GM12878 (cell line): ENCODE measurements at regions not wholly inside any gene's neighbourhood (a gene's known extent, or its start where the extent isn't known, plus 50 kb on each side); places are given as distances from the start of the nearest gene placed in this dataset.

Experiments used
- ATAC-seq: fragments of 200-7000 bp; cut with Tn5 transposase; 3 replicates; pipeline ENCODE4 v1.9.1; 2020; ENCODE audit warnings: mild to moderate bottlenecking, moderate library complexity
- BruUV-seq: library from RNA; stranded (reverse); fragments of 400-500 nt; replicated peaks from 2 replicates; lab custom pipeline; 2021; lab: Mats Ljungman, UMichigan
- CTCF ChIA-PET: fragments of 300-600 bp; sonication (Branson Sonifier 250); formaldehyde crosslinking; extraction: SDS; loops from one replicate; lab custom pipeline; 2021; ENCODE audit warnings: inconsistent platforms; lab: Yijun Ruan, JAX
- POLR2A ChIA-PET: fragments of 350-600 bp; formaldehyde crosslinking; extraction: SDS; loops from one replicate; lab custom pipeline; 2021; ENCODE audit warnings: inconsistent platforms; lab: Charles Lee
- RAD21 ChIA-PET: fragments of 300-600 bp; sonication (Branson Sonifier 250); formaldehyde crosslinking; loops from one replicate; lab custom pipeline; 2023; ENCODE audit warnings: antibody characterized with exemption; ENCODE audit not compliant: unreplicated experiment; lab: Charles Lee
- SMC1A ChIA-PET: fragments of 300-600 bp; sonication (Branson Sonifier 250); formaldehyde crosslinking; loops from one replicate; lab custom pipeline; 2023; ENCODE audit not compliant: unreplicated experiment, uncharacterized antibody; lab: Charles Lee
- DNase-seq: peaks from one replicate; pipeline ENCODE4 v3.0.0-alpha.2; 2011; ENCODE audit warnings: low read depth, low spot score
- FAIRE-seq: peaks from 3 replicates; lab custom pipeline; 2011; peaks lifted over from hg19 to GRCh38; lab: Jason Lieb, UNC
- H2AFZ ChIP-seq: 2 replicates; pipeline ENCODE4 v1.6.0; 2011; ENCODE audit warnings: low read depth, low read length, control low read depth; ENCODE audit not compliant: control insufficient read depth
- H3K27ac ChIP-seq: 2 replicates; pipeline ENCODE4 v1.5.1; 2011; ENCODE audit warnings: control low read depth; ENCODE audit not compliant: control insufficient read depth, insufficient read depth
- H3K27me3 ChIP-seq, 2 experiments: replicated peaks in 1 of 2; 2 replicates each; pipeline versions ENCODE4 v1.6.0 to v1.6.1; 2011; ENCODE audit warnings: low read length in 1 of 2; ENCODE audit not compliant: control insufficient read depth in 2 of 2, insufficient read depth in 2 of 2
- H3K36me3 ChIP-seq, 2 experiments: 2 replicates each; pipeline ENCODE4 v1.5.1; 2011; ENCODE audit warnings: low read length in 1 of 2; ENCODE audit not compliant: control insufficient read depth in 2 of 2, insufficient read depth in 2 of 2
- H3K4me1 ChIP-seq: 2 replicates; pipeline ENCODE4 v1.6.1; 2011; ENCODE audit warnings: mild to moderate bottlenecking, low read length, moderate library complexity, mixed read lengths; ENCODE audit not compliant: control insufficient read depth, insufficient read depth
- H3K4me2 ChIP-seq: 2 replicates; pipeline ENCODE4 v1.6.0; 2011; ENCODE audit warnings: control low read depth; ENCODE audit not compliant: control insufficient read depth, insufficient read depth
- H3K4me3 ChIP-seq: fragments of 200-600 bp; sonication (generic); 2 replicates; pipeline ENCODE4 v1.5.1; 2016
- H3K79me2 ChIP-seq: 2 replicates; pipeline ENCODE4 v1.6.0; 2011; ENCODE audit warnings: low read length; ENCODE audit not compliant: control insufficient read depth, insufficient read depth
- H3K9ac ChIP-seq: 2 replicates; pipeline ENCODE4 v1.8.0; 2011; ENCODE audit warnings: low read length, control low read depth, mixed read lengths; ENCODE audit not compliant: control insufficient read depth, insufficient read depth
- H3K9me3 ChIP-seq: replicated peaks from 3 replicates; pipeline ENCODE4 v1.5.1; 2011; ENCODE audit warnings: mild to moderate bottlenecking, low read length; ENCODE audit not compliant: control insufficient read depth, insufficient read depth
- H4K20me1 ChIP-seq: 2 replicates; pipeline ENCODE4 v1.6.0; 2011; ENCODE audit not compliant: control insufficient read depth, insufficient read depth
- CHD1 ChIP-seq: IDR thresholded peaks from 2 replicates; pipeline ENCODE4 v1.6.1; 2012; ENCODE audit warnings: low read depth, low read length, improper control_type of control experiment
- LARP7 ChIP-seq: fragments of 450-650 bp; IDR thresholded peaks from 2 replicates; pipeline ENCODE4 v1.6.1; 2017; ENCODE audit warnings: mild to moderate bottlenecking
- POLR2AphosphoS2 ChIP-seq: IDR thresholded peaks from 2 replicates; pipeline ENCODE4 v1.6.1; 2011; ENCODE audit warnings: low read depth, mild to moderate bottlenecking, low read length, improper control_type of control experiment, moderate library complexity
- RBBP5 ChIP-seq: fragments of 200-600 bp; sonication (generic); conservative IDR thresholded peaks from 2 replicates; pipeline ENCODE4 v1.6.1; 2016
- RFX5 ChIP-seq: IDR thresholded peaks from 2 replicates; pipeline ENCODE4 v1.6.1; 2011; ENCODE audit warnings: low read depth, low read length, improper control_type of control experiment
- SREBF2 ChIP-seq: IDR thresholded peaks from 2 replicates; pipeline ENCODE4 v1.6.1; 2012; ENCODE audit warnings: mild to moderate bottlenecking, low read length
- SUPT20H ChIP-seq: IDR thresholded peaks from 2 replicates; pipeline ENCODE4 v1.6.1; 2011; ENCODE audit warnings: low read depth, mild to moderate bottlenecking, low read length, moderate library complexity, borderline replicate concordance; ENCODE audit not compliant: control insufficient read depth
- WGBS: methylation state at CpG from one replicate; pipeline ENCODE4 v1.1.6; 2016; ENCODE audit warnings: low lambda C conversion rate; ENCODE audit not compliant: insufficient replicate concordance, insufficient coverage; ENCODE audit errors: missing lambda C conversion rate; 5-methylcytosine and 5-hydroxymethylcytosine counted together
- in situ Hi-C: fragments of 300-500 bp; cut with MboI; formaldehyde crosslinking; loops from 9 replicates; pipeline ENCODE4 v1.14.3; 2018; ENCODE audit warnings: mixed read lengths
- intact Hi-C: fragments of 100-400 bp; cut with micrococcal nuclease; formaldehyde crosslinking; loops from one replicate; pipeline ENCODE4 v1.14.2; 2022; ENCODE audit not compliant: unreplicated experiment

DNA sequence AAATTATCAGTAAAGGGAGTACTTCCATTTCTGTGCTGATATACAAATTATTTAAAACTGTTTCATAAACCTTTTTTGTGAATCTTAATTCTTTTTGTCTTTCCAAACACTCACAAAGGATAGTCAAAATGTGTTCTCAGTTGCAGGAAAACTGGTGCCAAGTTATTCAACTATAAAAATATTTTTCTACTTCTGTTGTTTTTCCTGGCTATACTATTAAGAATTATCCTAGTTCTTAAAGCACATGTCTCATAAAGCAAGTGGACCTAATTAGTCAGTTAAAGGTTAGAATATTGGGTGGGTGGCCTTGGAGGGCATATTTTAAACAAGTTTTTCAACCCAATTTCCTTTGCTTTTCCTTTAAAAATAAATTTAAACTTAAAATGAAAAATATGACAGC, 1460.3 kb upstream of the SLC10A2 start (continued):
- TF ChIP-seq POLR2AphosphoS2: no peak
- TF ChIP-seq RFX5: no peak
- TF ChIP-seq RBBP5: no peak
- TF ChIP-seq, all 136 proteins: peak for 0

GRCh38 chr13:104525467-104525866, 1459.2 kb upstream of the SLC10A2 start:
- Histone ChIP-seq H3K79me2 (no peaks in the 10 kb centered on the region), H3K27me3 (no peaks in the 10 kb centered on the region), H3K27ac (no peak overlapping the region), H3K4me3 (no peak overlapping the region), H4K20me1 (no peaks in the 10 kb centered on the region), H3K4me2 (no peak overlapping the region), H3K36me3 (no peaks in the 10 kb centered on the region), H2AFZ (no peak overlapping the region), H3K9ac (no peak overlapping the region), H3K9me3 (no peaks in the 10 kb centered on the region), H3K4me1 (no peaks in the 10 kb centered on the region)
- no peak for DNase-seq
- FAIRE-seq: no peak
- ChIA-PET CTCF (no interaction called here), RAD21 (no interaction called here), SMC1A (no interaction called here), POLR2A (no interaction called here)
- TF ChIP-seq LARP7 (no peak), SREBF2 (no peak), CHD1 (no peak), SUPT20H (no peak)
- 42% methylated on average over 5 of the region's 5 CpGs for WGBS
- no peak for ATAC-seq
- intact Hi-C loops: no loop called here
- BruUV-seq: no TSS peak
- in situ Hi-C loops: no loop called here
